GM12872 (cell line): ENCODE measurements at regions not wholly inside any gene's neighbourhood (a gene's known extent, or its start where the extent isn't known, plus 50 kb on each side); places are given as distances from the start of the nearest gene placed in this dataset.

Experiments
- CTCF ChIP-seq: IDR thresholded peaks from 3 replicates; pipeline ENCODE4 v1.5.1; 2011; ENCODE audit warnings: low read depth, mild to moderate bottlenecking, low read length, moderate library complexity; ENCODE audit not compliant: insufficient read depth

GRCh38 chr12:107339487-107339886 lies 246.1 kb upstream of the CRY1 start:
- TF ChIP-seq CTCF = no peak

GRCh38 chr12:107339932-107340331 lies 246.6 kb upstream of the CRY1 start:
- no peak for TF ChIP-seq CTCF

- TF ChIP-seq CTCF = no peak
These were observed 247.5 kb upstream of the CRY1 start for GRCh38 chr12:107340898-107341297.

GRCh38 chr12:107344035-107344808 lies 250.9 kb upstream of the CRY1 start:
- no peak for TF ChIP-seq CTCF

- no peak for TF ChIP-seq CTCF
These were observed 253.9 kb upstream of the CRY1 start for GRCh38 chr12:107347261-107347660.

- TF ChIP-seq CTCF = no peak
These were observed 255.8 kb upstream of the CRY1 start for GRCh38 chr12:107349008-107349747.

- no peak for TF ChIP-seq CTCF
These were observed 256.5 kb upstream of the CRY1 start for GRCh38 chr12:107349839-107350238.
